A549 (cell line): ENCODE measurements at regions not wholly inside any gene's neighbourhood (a gene's known extent, or its start where the extent isn't known, plus 50 kb on each side); places are given as distances from the start of the nearest gene placed in this dataset.

Experiments
- EP300 ChIP-seq, 2 experiments: fragments of >200 bp; sonication (Bioruptor Twin); formaldehyde crosslinking; IDR thresholded peaks; 2 replicates in 1 of 2; 3 replicates in 1 of 2; pipeline ENCODE4 v1.6.1; 2016 to 2017
- JUN ChIP-seq, 2 experiments: fragments of >200 bp; sonication (Bioruptor Twin); formaldehyde crosslinking; IDR thresholded peaks; 2 replicates in 1 of 2; 3 replicates in 1 of 2; pipeline ENCODE4 v1.6.1; 2016 to 2017
- JUNB ChIP-seq: fragments of >200 bp; sonication (Bioruptor Twin); formaldehyde crosslinking; IDR thresholded peaks from 2 replicates; pipeline ENCODE4 v1.6.1; 2016
- MAZ ChIP-seq: fragments of 150-350 bp; IDR thresholded peaks from 2 replicates; pipeline ENCODE4 v1.6.1; 2014; ENCODE audit warnings: antibody characterized with exemption, low read depth, low read length, borderline replicate concordance
- NFE2L2 ChIP-seq: fragments of 150-350 bp; conservative IDR thresholded peaks from 2 replicates; pipeline ENCODE4 v1.6.1; 2014; ENCODE audit warnings: low read length
- POLR2A ChIP-seq: IDR thresholded peaks from 2 replicates; pipeline ENCODE4 v1.6.1; 2012; ENCODE audit warnings: mild to moderate bottlenecking, low read length
- RCOR1 ChIP-seq: fragments of 150-350 bp; IDR thresholded peaks from 2 replicates; pipeline ENCODE4 v1.6.1; 2014; ENCODE audit warnings: antibody characterized with exemption, low read length, low read depth
- USF2 ChIP-seq: fragments of 450-650 bp; IDR thresholded peaks from 2 replicates; pipeline ENCODE4 v1.6.1; 2014; ENCODE audit warnings: antibody characterized with exemption
- TF ChIP-seq, protein P1 (sequence below): fragments of >200 bp; sonication (Bioruptor Twin); formaldehyde crosslinking; IDR thresholded peaks from 3 replicates; pipeline ENCODE4 v1.5.1; 2016
- TF ChIP-seq, protein P2 (sequence below): fragments of 150-350 bp; IDR thresholded peaks from 2 replicates; pipeline ENCODE4 v1.6.1; 2014; ENCODE audit warnings: low read depth, mild to moderate bottlenecking, low read length

DNA sequence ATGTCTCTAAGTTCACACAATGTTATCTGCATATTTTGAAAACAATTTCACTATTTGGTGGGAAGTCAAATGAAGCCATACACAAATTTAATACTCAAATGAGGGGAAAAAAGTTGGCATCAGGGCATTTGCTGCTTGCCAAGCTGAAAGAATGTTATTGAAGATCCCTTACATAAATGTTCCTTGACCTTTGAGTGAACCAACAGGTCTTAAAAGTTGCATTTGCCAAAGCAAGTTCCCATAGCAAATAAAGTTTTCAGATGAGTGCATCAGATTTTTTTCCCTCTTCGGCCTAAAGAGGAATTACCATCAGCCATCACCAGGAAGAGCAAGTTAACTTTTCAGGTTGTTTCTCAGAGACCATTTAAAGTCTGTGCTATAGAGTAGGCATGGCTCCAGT is 115.9 kb downstream of the COX18 start:
- TF ChIP-seq JUN (IDR thresholded peaks at IDR 0.05), result no peak
- TF ChIP-seq EP300 (IDR thresholded peaks at IDR 0.05), result no peak
- TF ChIP-seq, protein P1, sequence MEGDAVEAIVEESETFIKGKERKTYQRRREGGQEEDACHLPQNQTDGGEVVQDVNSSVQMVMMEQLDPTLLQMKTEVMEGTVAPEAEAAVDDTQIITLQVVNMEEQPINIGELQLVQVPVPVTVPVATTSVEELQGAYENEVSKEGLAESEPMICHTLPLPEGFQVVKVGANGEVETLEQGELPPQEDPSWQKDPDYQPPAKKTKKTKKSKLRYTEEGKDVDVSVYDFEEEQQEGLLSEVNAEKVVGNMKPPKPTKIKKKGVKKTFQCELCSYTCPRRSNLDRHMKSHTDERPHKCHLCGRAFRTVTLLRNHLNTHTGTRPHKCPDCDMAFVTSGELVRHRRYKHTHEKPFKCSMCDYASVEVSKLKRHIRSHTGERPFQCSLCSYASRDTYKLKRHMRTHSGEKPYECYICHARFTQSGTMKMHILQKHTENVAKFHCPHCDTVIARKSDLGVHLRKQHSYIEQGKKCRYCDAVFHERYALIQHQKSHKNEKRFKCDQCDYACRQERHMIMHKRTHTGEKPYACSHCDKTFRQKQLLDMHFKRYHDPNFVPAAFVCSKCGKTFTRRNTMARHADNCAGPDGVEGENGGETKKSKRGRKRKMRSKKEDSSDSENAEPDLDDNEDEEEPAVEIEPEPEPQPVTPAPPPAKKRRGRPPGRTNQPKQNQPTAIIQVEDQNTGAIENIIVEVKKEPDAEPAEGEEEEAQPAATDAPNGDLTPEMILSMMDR, result no peak
- TF ChIP-seq NFE2L2, result no peak
- no peak for TF ChIP-seq USF2
- no peak for TF ChIP-seq RCOR1
- no peak for TF ChIP-seq MAZ
- no peak for TF ChIP-seq POLR2A
- TF ChIP-seq JUNB, result no peak
- TF ChIP-seq, protein P2, sequence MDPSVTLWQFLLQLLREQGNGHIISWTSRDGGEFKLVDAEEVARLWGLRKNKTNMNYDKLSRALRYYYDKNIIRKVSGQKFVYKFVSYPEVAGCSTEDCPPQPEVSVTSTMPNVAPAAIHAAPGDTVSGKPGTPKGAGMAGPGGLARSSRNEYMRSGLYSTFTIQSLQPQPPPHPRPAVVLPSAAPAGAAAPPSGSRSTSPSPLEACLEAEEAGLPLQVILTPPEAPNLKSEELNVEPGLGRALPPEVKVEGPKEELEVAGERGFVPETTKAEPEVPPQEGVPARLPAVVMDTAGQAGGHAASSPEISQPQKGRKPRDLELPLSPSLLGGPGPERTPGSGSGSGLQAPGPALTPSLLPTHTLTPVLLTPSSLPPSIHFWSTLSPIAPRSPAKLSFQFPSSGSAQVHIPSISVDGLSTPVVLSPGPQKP, result no peak
